Activated CD4-positive, alpha-beta T cell treated with anti-CD3 and anti-CD28 coated beads, Interleukin-2, amount 50 U/mL, for 16 hours (primary cell): ENCODE measurements at regions not wholly inside any gene's neighbourhood (a gene's known extent, or its start where the extent isn't known, plus 50 kb on each side); places are given as distances from the start of the nearest gene placed in this dataset.

Experiments
- DNase-seq: peaks from one replicate; pipeline ENCODE4 v3.0.0-alpha.2; 2020

DNA sequence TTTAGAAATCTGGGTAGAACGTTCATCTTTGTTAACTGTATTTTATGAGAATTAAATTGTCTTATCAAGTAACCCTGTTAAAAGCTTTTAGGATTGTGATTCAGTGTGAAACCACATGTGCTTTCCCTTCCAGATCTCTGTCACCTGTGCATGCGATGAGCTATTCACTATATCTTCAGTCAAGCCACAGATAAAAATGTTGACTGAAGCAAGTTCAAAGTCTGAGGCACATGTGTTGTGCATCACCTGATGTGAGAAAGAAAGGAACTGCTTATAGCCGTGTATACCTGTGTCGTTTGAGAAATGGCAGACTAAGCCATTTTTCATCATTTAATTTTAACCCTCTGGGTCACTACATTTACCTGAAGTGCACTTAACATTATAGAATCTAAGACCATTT is 1088.9 kb upstream of the TENM4 start:
- DNase-seq: no peak

DNA sequence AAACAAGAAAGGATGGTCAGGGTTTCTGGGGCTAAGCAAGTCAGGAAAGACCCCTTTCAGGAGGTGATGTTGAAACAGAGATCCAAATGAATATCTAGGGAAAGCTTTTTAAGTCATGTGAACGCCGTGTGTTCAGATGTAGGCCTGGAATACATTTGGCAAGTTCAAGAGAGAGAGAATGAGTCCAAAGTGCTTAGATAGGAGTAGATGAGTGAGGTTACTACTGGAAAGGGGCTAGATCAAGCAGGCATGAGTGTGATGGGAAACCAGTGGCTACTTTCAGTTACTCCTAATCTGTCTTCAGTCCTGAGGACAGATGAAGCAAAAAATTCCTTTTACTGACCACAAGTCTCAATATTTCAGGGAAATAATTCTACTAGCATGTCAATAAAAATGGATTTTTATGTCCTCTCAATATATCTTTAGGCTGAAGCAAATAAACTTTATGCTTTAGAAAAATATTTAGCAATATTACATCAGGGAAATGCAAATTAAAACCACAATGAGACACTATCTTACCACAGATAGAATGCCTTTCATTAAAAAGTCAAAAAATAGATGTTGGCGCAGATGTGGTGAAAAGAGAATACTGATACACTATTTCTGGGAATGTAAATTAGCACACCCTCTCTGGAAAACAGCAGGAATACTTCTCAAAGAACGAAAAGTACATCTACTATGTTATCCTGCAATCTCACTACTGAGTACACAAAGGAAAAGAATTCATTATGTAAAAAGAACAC is 1085.0 kb upstream of the TENM4 start:
- DNase-seq: no peak

DNA sequence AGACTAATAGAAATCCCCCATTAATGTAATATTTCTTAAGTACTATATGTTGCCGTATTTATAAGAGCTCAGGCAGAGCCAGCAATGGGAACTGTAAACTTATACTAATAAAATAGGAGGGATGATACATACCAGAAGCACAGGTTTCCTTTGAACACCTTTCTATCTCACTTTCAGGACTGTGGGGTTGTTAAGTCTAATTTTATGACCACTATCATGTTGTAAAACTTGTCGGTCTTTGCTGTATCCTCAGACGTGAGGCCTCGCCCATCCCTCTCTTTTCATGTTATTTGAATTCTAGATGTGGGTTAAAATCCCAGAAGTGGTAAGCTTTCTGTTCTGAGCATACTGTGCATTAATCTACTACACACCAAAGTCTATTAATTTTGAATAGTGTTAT is 1083.5 kb upstream of the TENM4 start:
- DNase-seq: no peak

DNA sequence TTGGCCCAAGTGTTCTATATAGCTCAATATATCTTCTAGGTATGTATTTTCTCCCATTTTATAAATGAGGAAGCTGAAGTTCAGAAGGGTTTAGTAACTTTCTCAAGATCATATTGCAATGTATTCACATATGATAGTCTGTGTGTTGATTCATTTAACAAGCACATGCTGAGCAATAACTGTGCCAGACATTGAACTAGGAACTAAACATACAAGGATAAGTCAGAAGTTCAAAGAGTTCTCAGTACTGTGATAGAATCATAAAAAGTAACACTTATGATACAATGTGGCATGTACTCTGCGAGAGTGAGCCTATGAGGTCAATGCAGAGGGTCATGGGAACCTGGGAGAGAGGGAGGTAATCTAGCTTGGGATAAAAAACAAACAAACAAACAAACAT is 1082.2 kb upstream of the TENM4 start:
- no peak for DNase-seq

DNA sequence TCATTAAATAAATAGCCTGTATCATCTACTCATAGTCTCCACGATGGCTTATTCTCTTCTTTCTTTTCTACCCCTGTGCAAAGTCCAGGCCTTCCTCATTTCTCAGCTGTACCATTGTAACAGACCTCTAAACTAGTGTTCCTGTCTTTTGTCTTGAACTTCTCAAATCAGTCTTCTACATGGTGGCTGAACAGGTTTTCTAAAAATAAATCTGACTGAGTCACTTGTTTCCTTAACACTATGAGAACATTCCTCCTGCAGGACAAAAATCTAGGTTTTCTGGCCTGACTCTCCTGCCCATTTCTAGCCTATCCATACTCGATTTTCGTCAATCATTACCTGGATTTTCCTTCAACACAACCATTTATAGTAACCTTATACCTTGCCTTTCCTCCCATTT is 1080.8 kb upstream of the TENM4 start:
- DNase-seq: no peak

DNA sequence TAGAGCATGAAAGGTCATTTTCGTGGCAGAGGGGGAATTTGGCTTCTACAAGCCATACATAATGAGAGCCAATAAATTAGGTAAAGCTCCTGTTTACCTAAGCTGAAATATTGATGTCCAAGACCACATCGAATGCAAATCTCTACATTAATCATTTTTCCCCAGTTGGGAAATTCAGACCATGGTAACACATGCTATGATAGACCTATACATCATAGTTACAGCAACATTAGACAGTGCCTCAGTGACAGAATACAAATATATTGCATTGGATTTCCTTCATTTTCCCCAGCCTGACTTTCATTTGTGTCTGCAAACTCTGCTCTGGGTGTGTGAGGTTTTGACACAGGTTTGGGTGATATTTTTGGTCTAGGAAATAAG is 1079.7 kb upstream of the TENM4 start:
- no peak for DNase-seq

DNA sequence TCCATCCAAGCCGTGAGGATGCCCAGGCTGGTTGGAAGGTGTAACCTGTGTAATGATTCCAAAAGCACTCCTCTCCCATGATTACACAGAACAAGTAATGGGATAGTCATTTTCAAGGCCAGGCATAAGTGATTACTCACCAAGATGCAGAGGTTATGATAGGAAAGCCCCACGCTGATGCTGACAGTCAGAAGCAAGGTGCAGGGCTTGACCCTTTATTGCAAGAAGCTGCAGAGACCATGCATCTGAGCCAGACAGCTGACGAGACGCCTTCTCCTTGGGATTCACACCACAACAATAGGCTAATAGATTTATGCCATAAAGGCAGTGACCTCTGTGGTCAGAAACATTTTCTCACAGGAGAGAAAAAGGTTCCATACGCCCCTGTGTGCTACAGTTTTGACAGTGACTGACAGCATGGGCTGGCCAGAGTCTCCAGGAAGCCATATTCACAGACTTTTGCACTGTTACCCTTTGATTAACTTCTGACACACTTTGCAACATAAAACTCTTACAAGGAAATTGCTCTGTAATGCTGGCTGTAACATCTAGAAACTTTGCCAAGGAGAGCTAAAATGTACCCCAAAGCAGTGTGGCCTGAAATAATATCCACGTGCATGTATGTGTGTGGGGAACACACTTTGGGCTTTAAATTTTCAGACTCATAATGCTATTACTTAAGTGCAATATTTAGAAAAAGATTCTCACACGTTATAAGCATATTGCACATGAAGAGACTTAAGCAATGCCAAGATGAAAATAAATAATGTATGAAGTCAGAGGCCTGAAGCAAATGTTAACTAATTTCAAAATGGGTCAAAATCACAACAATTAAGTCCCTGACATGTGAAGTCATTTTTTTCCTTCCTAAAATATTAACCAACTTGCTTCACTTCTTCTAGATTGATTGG is 1079.0 kb upstream of the TENM4 start:
- DNase-seq: no peak

DNA sequence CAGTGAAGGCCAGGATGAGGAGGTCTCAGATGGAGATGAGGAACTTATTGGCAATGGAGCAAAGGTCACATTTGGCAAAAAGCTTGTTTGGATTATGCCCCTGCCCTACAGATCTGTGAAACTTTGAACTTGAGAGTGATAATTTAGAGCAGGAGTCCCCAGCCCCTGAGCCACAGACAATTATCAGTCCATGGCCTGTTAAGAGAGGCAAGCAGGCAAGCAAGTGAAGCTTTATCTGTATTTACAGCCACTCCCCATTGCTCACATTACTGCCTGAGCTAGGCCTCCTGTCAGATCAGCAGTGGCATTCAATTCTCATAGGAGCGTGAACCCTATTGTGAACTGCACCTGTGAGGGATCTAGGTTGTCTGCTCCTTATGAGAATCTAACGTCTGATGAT is 1076.9 kb upstream of the TENM4 start:
- DNase-seq: no peak

DNA sequence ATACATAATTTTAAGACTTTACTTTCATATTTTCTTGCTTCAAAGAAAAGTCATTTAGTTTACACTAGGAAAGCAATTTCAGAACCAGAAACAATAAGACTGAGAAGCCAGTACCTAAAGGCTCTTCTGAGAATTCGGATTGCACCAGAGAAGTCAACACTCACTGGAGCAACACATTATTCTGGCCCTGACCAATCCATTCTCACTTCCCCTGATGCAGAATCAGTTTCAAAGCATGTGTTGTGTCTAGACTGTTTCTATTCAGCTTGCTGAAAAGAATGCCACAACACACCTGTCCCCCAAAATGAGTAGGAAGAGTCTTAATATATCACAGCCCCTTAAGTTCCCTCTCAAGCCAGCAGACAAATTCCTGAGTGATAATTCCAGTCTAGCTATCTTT is 1074.3 kb upstream of the TENM4 start:
- no peak for DNase-seq

DNA sequence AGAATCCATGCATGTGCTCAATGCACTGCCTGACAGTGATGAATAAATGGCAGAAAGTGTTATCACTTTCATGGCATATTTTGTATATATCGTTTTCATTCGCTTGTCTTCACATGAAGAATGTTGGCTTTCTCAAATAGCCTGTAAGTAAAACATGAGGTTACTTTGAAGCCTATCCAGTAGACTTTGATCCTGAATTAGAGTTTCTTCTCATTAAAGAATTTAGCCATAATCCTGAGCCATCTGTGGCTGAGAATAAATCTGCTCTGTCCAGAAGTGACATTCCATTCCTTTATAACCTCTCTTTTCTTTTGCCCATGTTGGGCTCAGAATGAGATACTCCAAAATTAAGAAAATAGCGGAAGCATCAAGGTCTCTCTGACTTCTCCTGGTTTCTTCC is 1071.7 kb upstream of the TENM4 start:
- DNase-seq: no peak

DNA sequence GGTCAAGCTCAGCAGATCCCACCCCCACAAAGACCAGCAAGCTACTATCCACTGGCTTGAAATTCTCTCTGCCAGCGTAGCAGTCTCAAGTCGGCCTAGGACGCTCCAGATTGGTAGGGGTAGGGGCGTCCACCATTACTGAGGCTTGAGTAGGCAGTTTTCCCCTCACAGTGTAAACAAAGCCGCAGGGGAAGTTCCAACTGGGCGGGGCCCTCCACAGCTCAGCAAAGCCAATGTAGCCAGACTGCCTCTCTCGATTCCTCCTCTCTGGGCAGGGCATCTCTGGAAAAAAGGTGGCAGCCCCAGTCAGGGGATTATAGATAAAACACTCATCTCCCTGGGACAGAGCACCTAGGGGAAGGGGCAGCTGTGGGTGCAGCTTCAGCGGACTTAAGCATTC is 1064.9 kb upstream of the TENM4 start:
- DNase-seq: no peak

DNA sequence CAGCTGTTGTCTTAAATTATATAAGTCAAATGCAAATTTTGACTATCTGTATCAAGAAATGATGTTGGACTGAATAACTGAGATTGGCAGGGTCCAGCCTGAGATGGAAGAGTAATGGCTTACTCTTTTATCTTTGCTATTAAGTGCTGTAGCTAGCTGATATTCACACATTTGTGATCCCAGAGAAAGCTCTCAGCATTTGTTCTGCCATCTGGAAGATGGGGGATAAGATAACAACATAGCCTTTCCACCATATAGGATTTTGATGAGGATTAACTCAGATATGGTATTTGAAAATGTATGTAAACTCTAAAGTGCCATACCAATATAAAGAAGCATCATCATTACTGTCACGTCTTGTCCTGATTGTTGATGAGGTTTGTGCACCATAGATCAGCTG is 1063.2 kb upstream of the TENM4 start:
- no peak for DNase-seq

DNA sequence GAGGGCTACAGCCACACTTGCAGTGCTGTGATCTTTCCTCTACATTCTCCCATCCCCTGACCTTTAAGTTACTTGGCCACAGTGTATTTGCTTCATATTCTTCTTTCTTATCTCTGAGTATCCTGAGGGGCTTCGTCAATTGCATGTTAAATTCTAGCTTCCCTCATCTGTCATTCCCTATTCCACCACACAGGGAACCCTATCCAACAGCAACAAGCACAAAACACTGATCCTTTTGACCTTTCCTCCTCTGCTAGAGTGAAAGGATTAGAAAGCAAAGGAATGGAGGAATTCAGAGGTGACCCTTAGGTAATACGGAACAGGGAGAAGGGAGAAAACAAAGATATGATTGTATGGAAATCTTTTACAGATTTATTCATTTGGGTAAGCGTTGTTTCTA is 1061.7 kb upstream of the TENM4 start:
- no peak for DNase-seq

DNA sequence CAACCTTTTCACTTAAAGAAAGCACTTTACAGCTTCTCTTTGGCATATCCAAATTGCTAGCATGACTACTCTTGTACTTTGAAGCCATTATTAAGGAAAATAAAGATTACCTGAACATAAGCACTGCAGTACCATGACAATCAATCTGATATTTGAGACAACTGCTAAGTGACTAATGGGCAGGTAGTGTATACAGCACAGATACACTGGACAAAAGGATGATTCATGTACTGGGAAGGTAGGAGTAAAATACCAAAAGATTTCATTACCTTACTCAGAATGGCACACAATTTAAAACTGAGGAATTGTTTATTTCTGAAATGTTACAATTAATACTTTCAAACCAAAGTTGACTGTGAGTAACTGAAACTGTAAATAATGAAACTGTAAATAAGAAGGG is 1054.3 kb upstream of the TENM4 start:
- DNase-seq: no peak

DNA sequence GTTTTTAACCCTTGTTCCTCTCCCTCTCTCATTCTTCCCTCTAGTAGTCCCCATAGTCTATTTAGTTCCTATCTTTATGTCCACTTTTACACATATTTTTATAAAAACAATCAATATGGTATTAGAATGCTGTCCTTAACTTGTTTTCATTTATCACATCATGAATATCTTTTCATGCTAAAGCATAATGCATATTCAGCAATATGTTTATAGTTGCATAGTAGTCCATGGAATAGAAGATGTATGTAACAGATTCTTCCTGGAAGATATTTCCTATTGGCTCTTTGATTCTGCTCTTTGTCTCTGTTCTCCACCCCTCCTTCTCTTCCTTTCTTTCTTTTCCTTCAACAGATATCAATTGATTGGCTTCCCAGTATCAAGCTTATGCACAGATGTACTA is 1047.1 kb upstream of the TENM4 start:
- no peak for DNase-seq

DNA sequence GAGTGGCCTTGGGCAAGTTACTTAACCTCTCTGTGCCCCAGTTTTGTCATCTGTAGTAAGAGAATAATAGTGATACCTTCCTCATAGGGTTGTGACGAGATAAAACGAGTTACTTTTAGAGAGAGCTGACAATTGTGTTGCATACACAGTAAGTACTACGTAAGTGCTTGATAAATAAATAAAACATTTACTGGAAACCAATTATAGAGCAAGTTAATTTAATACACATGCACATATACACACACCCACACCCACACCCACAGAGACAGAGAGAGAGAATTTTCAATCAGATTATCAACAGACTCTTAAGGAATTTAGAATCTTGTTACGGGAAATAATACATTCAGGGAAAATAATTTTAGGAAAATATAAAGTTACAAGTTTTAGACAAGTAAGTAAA is 1045.8 kb upstream of the TENM4 start:
- no peak for DNase-seq

DNA sequence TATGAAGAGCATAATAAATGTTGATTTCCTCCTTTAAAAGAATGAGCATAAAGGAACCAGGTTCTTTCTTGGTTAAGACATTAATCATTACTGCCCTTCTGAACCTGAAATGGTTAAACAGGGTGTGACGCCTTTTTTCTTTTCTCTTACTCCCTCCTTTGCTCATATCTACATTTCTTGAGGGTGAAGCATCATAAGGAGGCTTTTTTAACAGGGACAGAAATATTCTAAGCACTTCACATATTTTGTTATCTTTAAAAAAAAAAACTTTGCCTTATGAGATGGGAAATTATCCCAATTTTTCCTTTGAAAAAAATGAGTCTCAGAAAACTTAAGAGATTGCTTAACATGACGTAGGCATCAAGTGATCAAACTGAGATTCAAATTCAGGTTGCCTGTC is 1036.3 kb upstream of the TENM4 start:
- no peak for DNase-seq

DNA sequence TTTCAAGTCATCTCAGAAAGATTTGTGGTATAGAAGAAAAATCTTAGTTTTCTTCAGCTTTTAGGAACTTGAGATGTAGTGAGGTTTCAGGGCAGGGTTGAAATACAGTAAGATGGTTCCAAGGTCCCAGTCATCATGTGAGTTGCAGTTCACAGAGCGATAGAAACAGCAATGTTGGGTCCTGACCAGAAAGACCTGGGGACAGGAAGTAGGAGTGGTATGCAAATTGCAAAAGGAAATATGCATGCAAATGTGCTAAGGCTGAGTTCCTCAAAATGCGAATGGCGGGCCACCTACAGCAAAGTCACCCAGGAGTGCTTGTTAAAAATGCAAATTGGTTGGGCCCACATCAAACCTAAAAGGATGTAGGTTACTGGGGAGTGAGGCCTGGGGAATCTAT is 1032.7 kb upstream of the TENM4 start:
- no peak for DNase-seq

DNA sequence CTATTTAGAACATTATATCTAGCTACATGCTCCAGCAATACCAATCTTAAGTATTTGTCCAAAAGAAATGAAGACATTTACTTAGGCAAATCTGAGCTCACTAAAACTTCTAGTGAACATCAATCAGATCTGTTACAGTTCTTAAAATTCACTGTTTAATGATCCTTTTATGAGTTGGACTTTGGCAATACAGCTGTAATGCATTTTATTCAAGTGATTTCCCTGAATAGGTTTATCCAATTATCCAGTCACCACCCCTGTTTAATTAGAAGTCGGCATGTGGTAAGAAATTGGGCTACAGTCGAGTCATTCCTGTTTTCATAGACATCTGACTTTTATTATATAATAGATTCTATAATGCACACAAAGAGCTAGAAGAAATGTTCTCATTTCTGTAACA is 1029.0 kb upstream of the TENM4 start:
- no peak for DNase-seq

DNA sequence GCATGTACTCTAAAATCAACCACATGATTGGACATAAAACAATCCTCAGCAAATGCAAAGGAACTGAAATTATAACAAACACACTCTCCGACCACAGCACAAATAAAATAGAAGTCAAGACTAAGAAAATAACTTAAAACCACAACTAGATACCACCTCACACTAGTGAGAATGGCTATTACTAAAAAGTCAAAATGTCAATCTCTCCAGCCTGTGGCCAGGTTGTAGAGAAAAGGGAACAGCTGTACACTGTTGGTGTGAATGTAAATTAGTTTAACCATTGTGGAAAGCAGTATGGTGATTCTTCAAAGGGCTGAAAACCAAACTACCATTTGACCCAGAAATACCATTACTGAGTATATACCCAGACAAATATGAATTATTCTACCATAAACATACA is 1025.7 kb upstream of the TENM4 start:
- no peak for DNase-seq

DNA sequence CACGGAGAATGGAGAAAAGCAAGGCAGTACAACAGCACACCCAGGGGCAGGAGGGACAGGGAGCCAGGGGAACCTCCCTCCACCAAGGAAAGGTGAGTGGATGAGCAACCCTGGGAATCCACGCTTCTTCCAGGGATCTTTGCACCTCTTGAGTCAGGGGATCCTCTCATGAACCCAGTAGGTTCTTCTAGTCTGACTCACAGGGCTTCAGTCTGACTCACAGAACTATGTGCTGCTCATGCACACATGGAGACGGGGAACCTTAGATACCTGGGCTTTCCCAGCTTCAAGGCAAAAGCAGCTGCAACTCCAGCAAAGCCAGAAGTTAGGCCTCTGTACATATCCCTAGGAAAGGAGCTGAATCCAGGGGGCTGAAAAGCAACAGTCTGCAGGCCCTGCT is 1021.4 kb upstream of the TENM4 start:
- DNase-seq: no peak

DNA sequence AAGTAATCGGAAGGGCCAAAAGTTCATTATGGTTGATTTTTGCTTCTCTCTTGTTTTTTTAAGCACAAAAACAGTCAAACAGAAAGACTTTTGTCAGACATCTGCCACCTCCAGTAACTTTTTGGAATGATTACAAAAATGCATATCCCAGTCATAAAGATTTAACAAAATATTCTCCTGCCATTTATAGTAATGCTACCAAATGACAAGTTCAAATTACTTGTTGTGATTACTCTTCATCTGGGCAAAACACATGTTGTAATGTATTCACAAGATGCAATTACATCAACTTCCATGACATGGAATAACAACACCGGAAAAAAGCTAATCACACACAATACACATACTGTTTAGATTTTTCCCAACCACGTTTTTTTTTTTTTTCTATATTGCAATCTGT is 1017.5 kb upstream of the TENM4 start:
- no peak for DNase-seq

DNA sequence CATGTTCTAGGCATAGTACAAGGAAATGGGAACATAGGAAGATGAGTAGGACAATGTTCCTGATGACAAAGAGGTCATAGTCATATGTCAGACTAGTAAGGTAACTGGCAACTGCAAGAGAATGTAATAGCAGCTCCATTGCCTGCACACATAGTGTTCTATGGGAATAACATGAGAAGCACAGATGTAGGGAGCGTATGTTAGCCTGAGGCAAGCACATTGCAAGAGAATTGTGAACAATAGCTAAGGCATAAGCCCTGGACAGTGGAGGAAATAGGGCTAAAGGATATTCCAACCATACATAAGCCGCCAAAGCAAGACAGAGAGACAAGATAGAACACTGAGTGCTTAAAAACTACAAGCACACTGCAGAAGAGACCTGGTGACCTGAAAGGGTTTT is 1017.0 kb upstream of the TENM4 start:
- no peak for DNase-seq

DNA sequence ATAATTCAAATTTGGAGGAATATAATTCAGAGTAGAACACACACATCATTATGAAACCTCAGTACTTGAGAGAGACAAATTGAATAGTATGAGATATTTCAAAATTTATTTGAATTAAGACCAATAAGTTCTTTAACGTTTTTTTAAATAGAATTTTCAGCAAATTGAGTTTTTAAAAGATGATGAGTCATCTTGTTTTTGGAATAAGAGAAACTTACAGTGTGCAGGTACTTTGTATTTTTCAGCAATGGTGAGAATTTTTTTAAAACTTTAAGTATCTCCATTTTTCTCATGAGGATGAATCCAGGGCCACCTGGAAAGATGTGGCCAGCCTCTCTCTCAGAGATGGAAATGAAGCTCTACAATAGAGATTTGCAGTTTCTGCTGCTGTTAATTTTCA is 1015.0 kb upstream of the TENM4 start:
- no peak for DNase-seq

DNA sequence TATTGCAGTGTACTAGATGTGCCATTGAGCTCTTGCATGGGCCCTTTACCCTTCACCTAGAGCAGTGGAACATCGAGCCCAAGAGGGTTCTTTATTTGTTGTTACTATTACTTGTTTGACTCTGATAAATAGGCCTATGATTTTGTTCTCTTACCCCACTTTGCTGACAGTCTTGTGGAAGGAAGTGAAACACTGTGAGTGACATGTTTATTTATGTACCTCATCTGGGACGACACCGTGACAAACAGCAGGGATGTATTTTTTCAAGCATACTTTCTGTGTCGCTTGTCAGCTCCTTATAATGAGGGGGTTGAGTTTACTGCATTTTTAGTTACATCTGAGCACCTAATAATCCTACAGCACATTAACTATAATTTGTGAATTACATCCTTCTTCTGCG is 1010.3 kb upstream of the TENM4 start:
- no peak for DNase-seq
